ENCODE measurements at regions not wholly inside any gene's neighbourhood (a gene's known extent, or its start where the extent isn't known, plus 50 kb on each side); places are given as distances from the start of the nearest gene placed in this dataset.

GRCh38 chr6:125568609-125569008, 180.8 kb upstream of the HEY2 start:
- Histone ChIP-seq H3K4me3 (no peak overlapping the region), H3K9me3 (no peaks in the 10 kb centered on the region), H3K27ac (no peak overlapping the region), H3K27me3 (no peaks in the 10 kb centered on the region), H3K36me3 (no peaks in the 10 kb centered on the region), H3K4me1 (no peaks in the 10 kb centered on the region)
- no peak for DNase-seq (ENCODE audit: low spot score)
- no peak for TF ChIP-seq CTCF (IDR thresholded peaks at IDR 0.05)

GRCh38 chr6:125570526-125570925, 178.9 kb upstream of the HEY2 start:
- H3K36me3 ChIP-seq, result no peaks in the 10 kb centered on the region
- DNase-seq (ENCODE audit: low spot score), result no peak
- H3K27me3 ChIP-seq, result no peaks in the 10 kb centered on the region
- TF ChIP-seq CTCF (IDR thresholded peaks at IDR 0.05), result no peak
- H3K4me1 ChIP-seq, result no peaks in the 10 kb centered on the region
- no peak overlapping the region for H3K4me3 ChIP-seq
- no peak overlapping the region for H3K27ac ChIP-seq
- no peaks in the 10 kb centered on the region for H3K9me3 ChIP-seq

GRCh38 chr6:125571207-125571755, 178.2 kb upstream of the HEY2 start:
- no peak for DNase-seq (ENCODE audit: low spot score)
- Histone ChIP-seq H3K9me3 (no peaks in the 10 kb centered on the region), H3K27me3 (no peaks in the 10 kb centered on the region), H3K4me1 (no peaks in the 10 kb centered on the region), H3K4me3 (no peak overlapping the region), H3K27ac (no peak overlapping the region), H3K36me3 (no peaks in the 10 kb centered on the region)
- TF ChIP-seq CTCF (IDR thresholded peaks at IDR 0.05), result no peak

- Histone ChIP-seq H3K36me3 (no peaks in the 10 kb centered on the region), H3K9me3 (no peaks in the 10 kb centered on the region), H3K27me3 (no peaks in the 10 kb centered on the region), H3K4me3 (no peak overlapping the region), H3K4me1 (no peaks in the 10 kb centered on the region), H3K27ac (no peak overlapping the region)
- no peak for DNase-seq (ENCODE audit: low spot score)
- TF ChIP-seq CTCF (IDR thresholded peaks at IDR 0.05), result no peak
Observed at GRCh38 chr6:125574604-125575003, 174.8 kb upstream of the HEY2 start.

GRCh38 chr6:125577124-125577662, 172.2 kb upstream of the HEY2 start:
- no peak for DNase-seq (ENCODE audit: low spot score)
- H3K27me3 ChIP-seq, result no peaks in the 10 kb centered on the region
- no peaks in the 10 kb centered on the region for H3K4me1 ChIP-seq
- no peaks in the 10 kb centered on the region for H3K9me3 ChIP-seq
- H3K4me3 ChIP-seq, result no peak overlapping the region
- H3K36me3 ChIP-seq, result no peaks in the 10 kb centered on the region
- TF ChIP-seq CTCF (IDR thresholded peaks at IDR 0.05), result no peak
- no peak overlapping the region for H3K27ac ChIP-seq

GRCh38 chr6:125584468-125584939, 164.9 kb upstream of the HEY2 start:
- H3K36me3 ChIP-seq, result no peaks in the 10 kb centered on the region
- DNase-seq (ENCODE audit: low spot score), result no peak
- no peak overlapping the region for H3K4me3 ChIP-seq
- H3K27me3 ChIP-seq, result no peaks in the 10 kb centered on the region
- peaks cover 0 to 5% of the 10 kb centered on the region in 2 donors for H3K4me1 ChIP-seq
- TF ChIP-seq CTCF (IDR thresholded peaks at IDR 0.05), result peak in 1 of 2 donors; percentile 46
- no peak overlapping the region for H3K27ac ChIP-seq
- no peaks in the 10 kb centered on the region for H3K9me3 ChIP-seq

Data from right atrium auricular region (tissue), 2 donors.